Testis (tissue), 2 donors: ENCODE measurements at regions not wholly inside any gene's neighbourhood (a gene's known extent, or its start where the extent isn't known, plus 50 kb on each side); places are given as distances from the start of the nearest gene placed in this dataset.

ENCODE experiments used
- DNase-seq: peaks from one replicate; pipeline ENCODE4 v3.0.0-alpha.2; 2019
- H3K27ac ChIP-seq, 2 donors: fragments of 200-600 bp; sonication (generic); one replicate each; pipeline ENCODE4 v1.5.1; 2019
- H3K27me3 ChIP-seq: fragments of 200-600 bp; sonication (generic); one replicate; pipeline ENCODE4 v1.5.1; 2019
- H3K36me3 ChIP-seq: fragments of 200-600 bp; sonication (generic); one replicate; pipeline ENCODE4 v1.5.1; 2017; ENCODE audit warnings: low read depth; ENCODE audit errors: missing control alignments
- H3K4me1 ChIP-seq: fragments of 200-600 bp; sonication (generic); one replicate; pipeline ENCODE4 v1.5.1; 2019
- H3K4me3 ChIP-seq, 2 donors: fragments of 200-600 bp; sonication (generic); one replicate each; pipeline ENCODE4 v1.5.1; 2017 to 2019
- H3K9me3 ChIP-seq: fragments of 200-600 bp; sonication (generic); one replicate; pipeline ENCODE4 v1.5.1; 2017
- CTCF ChIP-seq, 3 experiments: fragments of 450-650 bp in 2 of 3; fragments of 200-600 bp in 1 of 3; sonication (generic) in 1 of 3; IDR thresholded peaks; one replicate each; pipeline ENCODE4 v1.5.1; 2016 to 2019; ENCODE audit warnings: antibody characterized with exemption in 3 of 3, mild to moderate bottlenecking in 2 of 3, moderate library complexity in 1 of 3
- POLR2A ChIP-seq: fragments of 450-650 bp; IDR thresholded peaks from one replicate; pipeline ENCODE4 v1.6.1; 2017; ENCODE audit warnings: antibody characterized with exemption, mild to moderate bottlenecking, moderate library complexity
- WGBS, 2 donors: methylation state at CpG; one replicate each; pipeline ENCODE4 v1.1.5; 2018; 5-methylcytosine and 5-hydroxymethylcytosine counted together
- intact Hi-C: fragments of 100-400 bp; cut with DNase I; formaldehyde crosslinking; loops from one replicate; pipeline ENCODE4 v1.15.1; 2023; ENCODE audit warnings: low total_unique reads

DNA sequence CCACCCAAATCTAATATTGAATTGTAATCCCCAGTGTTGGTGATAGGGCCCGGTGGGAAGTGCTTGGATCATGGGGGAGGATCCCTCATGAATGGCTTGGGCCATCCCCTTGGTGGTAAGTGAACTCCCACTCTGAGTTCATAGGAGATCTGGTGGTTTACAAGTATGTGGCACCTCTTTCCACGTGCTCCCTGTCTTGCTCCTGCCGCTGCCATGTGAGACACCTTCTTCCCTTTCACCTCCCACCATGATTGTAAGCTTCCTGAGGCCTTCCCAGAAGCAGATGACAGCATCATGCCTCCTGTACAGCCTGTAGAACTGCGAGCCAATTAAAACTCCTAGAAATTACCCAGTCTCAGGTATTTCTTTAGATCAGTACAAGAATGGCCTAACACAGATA, 150.8 kb downstream of the SH3BGRL2 start:
- no peaks in the 10 kb centered on the region for H3K36me3 ChIP-seq
- H3K4me1 ChIP-seq: peaks cover 4% of the 10 kb centered on the region
- intact Hi-C loops: no loop called here
- no peak for DNase-seq
- no peaks in the 10 kb centered on the region for H3K27me3 ChIP-seq
- no peak overlapping the region for H3K4me3 ChIP-seq
- H3K27ac ChIP-seq: no peak overlapping the region
- H3K9me3 ChIP-seq: no peaks in the 10 kb centered on the region
- WGBS, 2 donors: 89 to 91% methylated on average over 4 of the region's 4 CpGs
- TF ChIP-seq POLR2A (no peak), CTCF (IDR thresholded peaks at IDR 0.05) (no peak)

DNA sequence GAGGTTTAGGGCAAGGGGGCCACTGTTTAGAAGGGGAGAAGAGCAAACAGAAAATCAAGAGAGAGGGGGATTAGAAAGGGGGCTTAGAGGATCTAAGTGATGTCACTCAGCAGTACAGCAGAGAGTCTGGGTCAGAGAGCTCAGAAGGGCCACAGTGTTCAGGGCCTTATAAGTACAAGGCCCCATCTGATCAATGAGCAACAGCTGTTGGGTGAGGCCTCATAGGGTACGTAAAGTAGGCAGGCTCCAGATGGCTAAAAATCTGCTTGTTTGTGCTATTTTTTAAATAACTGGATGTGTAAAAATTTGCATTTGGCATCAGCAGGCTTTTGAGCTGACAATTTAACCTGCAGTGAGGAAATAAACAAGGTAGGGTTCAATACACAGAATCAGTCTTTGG, 149.8 kb downstream of the SH3BGRL2 start:
- intact Hi-C loops: no loop called here
- H3K27ac ChIP-seq: no peak overlapping the region
- peaks cover 4% of the 10 kb centered on the region for H3K4me1 ChIP-seq
- 91 to 100% methylated on average over 1 of the region's 1 CpG for WGBS, 2 donors
- H3K36me3 ChIP-seq: no peaks in the 10 kb centered on the region
- H3K4me3 ChIP-seq: no peak overlapping the region
- no peak for TF ChIP-seq CTCF (IDR thresholded peaks at IDR 0.05)
- no peak for TF ChIP-seq POLR2A
- no peaks in the 10 kb centered on the region for H3K9me3 ChIP-seq
- H3K27me3 ChIP-seq: no peaks in the 10 kb centered on the region
- DNase-seq: no peak

DNA sequence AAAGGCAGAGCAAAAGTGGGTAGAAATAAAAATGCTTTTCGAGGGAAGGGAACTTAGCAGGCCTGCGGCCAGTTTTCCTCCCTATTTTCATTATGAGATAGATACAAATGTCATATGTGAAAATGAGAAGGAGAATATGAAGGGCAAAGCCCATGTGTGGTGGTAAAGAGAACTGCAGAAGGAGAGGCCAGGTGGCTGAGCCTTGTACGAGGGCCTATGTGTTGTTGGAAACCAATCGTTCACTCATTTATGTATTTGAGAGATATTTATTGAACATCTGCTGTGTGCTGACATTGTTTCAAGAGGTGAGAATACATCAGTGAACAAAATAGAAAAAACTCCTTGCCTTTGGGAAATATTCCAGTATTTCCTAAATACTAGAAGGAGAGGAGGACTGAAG, 147.7 kb downstream of the SH3BGRL2 start:
- Histone ChIP-seq H3K4me1 (peaks cover 4% of the 10 kb centered on the region), H3K9me3 (no peaks in the 10 kb centered on the region), H3K27ac (no peak overlapping the region), H3K27me3 (no peaks in the 10 kb centered on the region), H3K36me3 (no peaks in the 10 kb centered on the region), H3K4me3 (no peak overlapping the region)
- WGBS, 2 donors: 63 to 66% methylated on average over 4 of the region's 4 CpGs
- DNase-seq: no peak
- intact Hi-C loops: no loop called here
- TF ChIP-seq POLR2A (no peak), CTCF (IDR thresholded peaks at IDR 0.05) (no peak)

GRCh38 chr6:79777713-79778579, 146.8 kb downstream of the SH3BGRL2 start:
- peak; percentile 88 for DNase-seq
- H3K9me3 ChIP-seq: no peaks in the 10 kb centered on the region
- 14 to 15% methylated on average over 27 to 34 of the region's 34 CpGs for WGBS, 2 donors
- peak overlapping the region; percentile 13 to 53 for H3K4me3 ChIP-seq
- no peaks in the 10 kb centered on the region for H3K27me3 ChIP-seq
- no peaks in the 10 kb centered on the region for H3K36me3 ChIP-seq
- no peak overlapping the region for H3K27ac ChIP-seq
- TF ChIP-seq POLR2A (no peak), CTCF (IDR thresholded peaks at IDR 0.05) (peak; percentile 92 to 99 (median 95))
- intact Hi-C loops: no loop called here
- peaks cover 4% of the 10 kb centered on the region for H3K4me1 ChIP-seq

DNA sequence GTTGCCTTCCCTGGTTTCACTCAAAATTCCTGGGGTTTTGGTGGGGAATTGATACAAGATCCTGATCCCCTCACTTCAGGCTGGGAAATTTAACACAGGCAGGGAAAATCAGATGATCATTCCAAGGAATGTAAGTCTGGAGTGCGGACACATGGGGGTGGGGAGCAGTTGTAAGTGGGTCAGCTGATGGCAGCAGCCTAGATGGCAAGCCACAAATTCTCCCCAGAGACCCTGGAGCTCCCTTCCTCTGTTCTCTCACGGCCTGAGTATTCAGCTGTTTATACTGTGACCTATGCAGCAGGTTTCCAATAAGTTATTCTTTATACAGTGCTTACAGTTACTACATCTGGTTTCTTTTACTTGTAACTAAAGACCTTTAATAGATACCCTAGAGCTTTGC, 144.9 kb downstream of the SH3BGRL2 start:
- intact Hi-C loops: no loop called here
- no peak overlapping the region for H3K27ac ChIP-seq
- 73 to 78% methylated on average over 2 of the region's 2 CpGs for WGBS, 2 donors
- no peak for DNase-seq
- no peak overlapping the region for H3K4me3 ChIP-seq
- no peaks in the 10 kb centered on the region for H3K9me3 ChIP-seq
- no peaks in the 10 kb centered on the region for H3K27me3 ChIP-seq
- H3K4me1 ChIP-seq: peaks cover 4% of the 10 kb centered on the region
- H3K36me3 ChIP-seq: no peaks in the 10 kb centered on the region
- TF ChIP-seq POLR2A: no peak
- no peak for TF ChIP-seq CTCF (IDR thresholded peaks at IDR 0.05)
